HG02759 (cell line): ENCODE measurements at regions not wholly inside any gene's neighbourhood (a gene's known extent, or its start where the extent isn't known, plus 50 kb on each side); places are given as distances from the start of the nearest gene placed in this dataset.

Experiments
- ATAC-seq: cut with Tn5 transposase; IDR thresholded peaks from one replicate; pipeline ENCODE4 v1.9.1; 2021; ENCODE audit warnings: mild to moderate bottlenecking, moderate library complexity; ENCODE audit not compliant: unreplicated experiment

DNA sequence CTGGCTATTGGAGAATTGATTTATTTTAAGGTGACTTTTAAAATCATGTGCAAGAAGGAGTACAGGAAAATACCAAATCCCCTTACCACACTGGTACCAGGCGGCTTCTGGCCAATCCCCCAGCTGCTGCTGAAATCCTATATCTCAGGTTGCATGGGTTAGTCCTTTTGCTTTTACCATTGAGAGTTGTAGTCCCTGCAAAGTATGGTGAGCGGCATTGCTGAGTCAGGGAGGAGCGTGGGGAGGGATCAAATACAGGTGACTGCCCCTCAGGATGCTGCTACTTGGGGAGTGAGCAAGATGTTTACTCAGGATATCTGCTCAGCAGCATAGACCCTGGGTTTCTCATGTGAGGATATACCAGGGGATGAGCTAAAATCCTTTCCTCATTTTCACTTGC lies 131.9 kb upstream of the STAC start:
- ATAC-seq = no peak

DNA sequence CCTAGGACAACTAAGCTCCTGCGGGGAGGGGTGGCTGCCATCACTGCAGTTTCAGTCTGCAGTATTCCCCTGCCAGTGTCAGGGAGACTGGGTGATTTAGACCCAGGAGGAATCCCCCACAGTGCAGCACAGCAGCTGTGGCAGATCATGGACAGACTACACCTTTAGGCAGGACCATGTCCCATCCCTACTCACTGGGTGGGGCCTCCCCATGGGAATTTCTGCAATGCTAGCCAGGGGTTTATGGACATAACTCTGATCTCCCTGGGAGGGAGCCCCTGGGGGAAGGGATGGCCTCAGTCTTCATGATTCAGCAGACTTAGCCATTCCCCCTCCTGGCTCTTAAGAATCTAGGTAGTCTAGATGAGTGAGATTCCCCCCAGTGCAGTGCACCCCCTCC lies 130.1 kb upstream of the STAC start:
- ATAC-seq = no peak

DNA sequence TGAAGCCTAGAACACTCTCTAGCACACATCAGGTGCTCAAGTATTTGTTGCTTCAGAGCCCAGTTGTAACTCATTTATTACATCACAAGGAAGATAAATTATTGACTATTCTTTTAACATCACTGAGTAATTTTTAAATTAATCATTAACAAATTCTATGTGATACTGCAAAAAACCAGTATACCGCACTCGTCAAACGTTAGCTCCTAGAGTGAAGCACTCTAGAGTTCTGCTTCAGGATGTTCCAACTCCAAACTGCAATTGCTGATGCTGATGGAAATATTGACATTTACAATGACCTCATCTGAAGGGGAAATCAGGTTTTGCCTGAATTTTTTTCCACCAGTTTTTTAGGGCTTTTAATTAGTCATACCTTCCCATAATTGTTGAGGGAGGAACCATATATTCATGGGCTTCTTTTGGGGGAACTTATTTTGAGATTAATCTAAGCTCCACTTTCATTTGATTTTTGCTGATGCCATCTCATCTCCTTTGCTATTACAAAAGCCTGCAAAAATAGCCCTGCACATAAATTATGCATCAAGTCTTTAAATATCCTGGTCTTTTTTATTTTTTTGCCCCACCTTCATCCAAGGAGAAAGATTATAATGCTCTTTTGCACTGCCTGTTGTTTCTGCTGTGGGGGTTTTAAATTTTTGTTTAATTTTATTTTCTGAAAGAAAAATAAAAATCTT lies 123.0 kb upstream of the STAC start:
- ATAC-seq = no peak

DNA sequence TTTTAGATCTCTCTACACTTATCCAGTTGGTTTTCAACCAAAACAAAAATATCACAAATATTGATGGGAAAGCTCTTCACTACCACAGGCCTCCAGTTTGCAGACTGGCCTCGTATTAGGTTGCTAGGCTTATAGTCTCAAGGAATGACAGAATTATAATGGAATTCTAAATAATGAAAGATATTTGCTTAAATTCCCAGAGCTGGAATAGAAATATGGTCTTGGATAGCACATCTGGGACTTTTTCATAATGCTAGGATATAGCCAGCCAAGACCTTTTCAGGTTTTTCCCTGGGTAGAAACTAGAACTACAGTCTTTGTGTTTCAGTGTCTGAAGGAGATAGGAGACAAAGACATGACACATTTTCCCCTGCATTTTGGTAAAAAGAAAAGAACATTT lies 121.9 kb upstream of the STAC start:
- ATAC-seq = no peak

DNA sequence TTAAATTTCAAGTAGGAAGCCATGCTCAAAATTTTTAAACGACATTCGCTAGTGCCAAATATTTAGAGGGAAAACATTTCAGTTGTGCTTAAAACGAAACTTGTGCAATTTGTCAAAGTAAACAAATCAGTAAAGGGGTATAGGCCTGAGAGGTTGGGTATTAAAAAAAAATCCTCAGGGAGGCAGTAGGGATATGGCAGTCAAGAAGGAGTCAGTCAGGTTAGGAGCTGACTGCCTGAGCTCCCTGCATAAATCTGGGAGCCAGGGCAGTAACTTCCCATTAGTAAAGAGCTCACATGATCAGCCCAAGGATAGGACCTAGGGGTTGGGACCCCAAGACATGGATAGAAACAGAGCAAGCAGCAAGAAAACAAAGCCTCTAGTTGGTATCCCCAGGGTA lies 120.7 kb upstream of the STAC start:
- ATAC-seq = no peak

DNA sequence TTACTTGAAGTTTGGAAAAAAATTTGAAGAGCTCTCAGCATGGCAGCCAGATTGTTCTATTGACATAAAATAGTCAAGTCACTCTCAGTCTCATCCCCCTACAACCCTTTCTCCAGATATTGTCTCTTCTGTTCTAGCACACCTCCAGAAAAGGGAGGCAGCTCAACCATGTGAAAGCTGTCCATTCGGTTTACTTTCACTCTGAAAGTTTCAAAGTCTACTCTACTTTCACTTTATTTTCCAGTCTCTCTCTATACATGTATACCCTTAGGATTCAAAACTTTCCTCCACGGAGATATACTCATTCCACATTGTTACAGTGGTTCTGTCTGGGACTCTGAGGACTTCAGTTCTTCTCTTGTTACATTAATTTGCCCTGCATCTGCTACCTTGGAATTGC lies 111.0 kb upstream of the STAC start:
- ATAC-seq = no peak

DNA sequence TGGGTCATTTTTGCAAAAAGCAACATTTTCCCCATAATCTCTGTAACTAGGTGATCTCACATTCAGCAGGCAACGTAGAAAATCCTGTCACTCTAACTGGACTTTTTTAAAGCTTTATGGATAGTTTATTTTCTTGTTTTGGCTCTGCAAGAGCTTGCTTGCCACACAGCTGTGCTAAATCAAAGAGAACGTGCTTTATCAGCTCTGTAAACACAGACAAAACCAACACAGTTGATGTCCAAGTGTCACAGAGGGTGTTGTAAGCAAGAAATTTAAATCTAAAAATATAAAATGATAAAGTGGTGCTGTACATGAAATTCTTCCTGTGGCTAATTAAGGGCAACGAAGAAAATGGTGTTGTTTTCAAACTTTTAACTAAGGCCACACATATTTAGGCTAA lies 97.5 kb upstream of the STAC start:
- ATAC-seq = no peak

DNA sequence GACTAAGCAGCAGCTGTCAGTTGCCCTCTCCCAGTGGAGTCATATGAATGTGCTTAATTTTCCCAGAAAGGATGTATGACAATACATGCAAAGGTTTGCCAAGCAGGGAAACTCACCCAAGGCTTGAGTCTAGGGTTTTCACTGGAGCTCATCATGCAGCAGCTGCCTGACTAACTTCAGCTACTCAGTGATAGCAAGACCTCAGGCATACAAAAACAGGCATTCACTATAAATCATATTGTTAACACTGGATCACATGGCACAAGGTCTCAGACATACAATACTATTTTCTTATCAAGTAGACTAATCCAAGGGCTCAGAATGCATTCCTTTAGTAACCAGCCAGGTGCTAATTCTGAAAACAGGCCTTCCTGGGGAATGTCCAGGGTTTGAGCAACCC lies 85.0 kb upstream of the STAC start:
- no peak for ATAC-seq

DNA sequence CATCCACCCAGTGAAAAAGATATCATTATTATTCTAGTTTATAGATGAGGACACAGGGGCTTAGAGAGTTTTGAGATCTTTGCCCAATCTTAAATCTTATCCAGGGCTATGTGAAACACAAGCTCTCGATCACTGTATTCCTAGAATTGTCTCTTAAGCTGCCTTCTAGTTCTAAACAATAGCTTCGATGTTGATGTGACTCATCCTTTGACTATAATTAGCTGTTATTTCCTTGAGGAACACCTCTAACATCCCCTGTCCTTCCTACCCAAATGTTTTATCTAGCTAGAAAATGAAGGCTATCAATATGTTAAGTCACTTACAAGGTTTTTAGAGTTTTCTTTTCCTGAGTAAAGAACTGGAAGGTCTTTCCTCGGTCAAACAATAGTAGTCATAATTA lies 83.1 kb upstream of the STAC start:
- no peak for ATAC-seq

DNA sequence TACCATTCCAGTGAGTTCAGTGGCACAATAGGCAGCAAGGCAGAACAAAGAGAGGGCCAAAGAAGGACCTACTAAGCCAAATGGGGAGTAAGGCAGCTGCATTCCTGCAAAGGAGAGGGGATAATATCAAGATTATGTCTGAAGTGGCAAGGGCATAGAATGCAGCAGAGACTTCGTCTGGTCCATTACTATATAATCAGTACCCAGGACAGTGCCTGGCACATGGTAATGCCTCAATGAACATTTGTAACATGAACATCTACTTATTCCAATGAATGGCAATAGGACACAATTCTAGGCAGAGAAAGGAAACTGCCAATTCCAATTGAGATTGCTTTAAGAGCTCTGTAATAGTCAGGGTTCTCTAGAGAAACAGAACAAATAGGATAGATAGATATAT lies 82.1 kb upstream of the STAC start:
- ATAC-seq = no peak

DNA sequence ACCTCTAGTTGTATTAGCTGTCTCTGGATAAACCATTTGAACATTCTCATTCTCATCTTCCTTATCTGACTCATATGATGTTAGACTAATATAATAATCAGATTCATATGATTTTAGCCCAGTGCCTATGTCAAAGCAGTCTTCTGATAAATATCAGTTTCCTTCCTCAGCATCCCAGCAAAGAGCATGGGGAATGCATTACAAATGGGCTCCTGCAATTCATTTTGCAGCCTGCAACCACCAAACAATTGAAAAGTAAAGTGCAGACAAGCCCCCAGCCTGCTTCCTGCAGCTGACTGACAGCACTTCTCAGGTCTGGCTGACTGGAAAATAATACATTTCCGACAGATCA lies 78.2 kb upstream of the STAC start:
- no peak for ATAC-seq

DNA sequence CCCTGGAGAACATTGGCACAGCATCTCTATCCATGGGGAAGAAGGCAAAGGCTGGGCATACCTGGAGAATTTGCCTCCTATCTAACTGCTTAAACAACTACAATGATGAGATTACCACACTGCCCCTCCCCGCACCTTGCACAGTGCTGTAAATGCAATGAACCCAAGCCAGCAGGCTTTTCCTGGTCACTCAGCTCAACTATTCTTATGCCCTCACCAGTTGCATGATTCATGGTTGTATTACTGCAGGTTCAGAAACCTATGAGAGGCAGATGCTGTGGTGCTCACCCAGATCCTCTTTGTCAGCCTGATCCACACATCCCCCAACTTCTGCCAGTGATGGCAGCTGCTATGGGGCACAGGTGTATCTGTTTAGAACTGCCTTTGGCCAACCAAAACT lies 77.7 kb upstream of the STAC start:
- no peak for ATAC-seq

DNA sequence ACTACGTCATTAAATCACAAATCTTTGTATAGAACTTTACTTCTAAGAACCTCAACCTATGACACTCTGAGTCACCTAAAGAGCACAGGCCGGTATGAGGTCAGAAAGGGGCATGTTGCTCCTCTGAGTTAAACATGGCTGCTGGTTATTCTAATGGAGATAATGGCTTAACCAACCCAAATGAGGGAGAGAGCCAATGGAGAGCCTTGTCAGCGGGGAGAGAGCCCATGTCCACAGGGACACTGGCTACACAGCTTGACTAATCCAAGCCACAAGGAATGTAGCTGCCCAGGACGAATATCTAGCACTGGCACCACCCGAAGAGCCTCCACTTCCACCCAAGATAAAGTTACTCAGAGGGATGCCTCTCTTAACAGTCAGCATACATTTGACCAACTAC lies 77.0 kb upstream of the STAC start:
- ATAC-seq = no peak

DNA sequence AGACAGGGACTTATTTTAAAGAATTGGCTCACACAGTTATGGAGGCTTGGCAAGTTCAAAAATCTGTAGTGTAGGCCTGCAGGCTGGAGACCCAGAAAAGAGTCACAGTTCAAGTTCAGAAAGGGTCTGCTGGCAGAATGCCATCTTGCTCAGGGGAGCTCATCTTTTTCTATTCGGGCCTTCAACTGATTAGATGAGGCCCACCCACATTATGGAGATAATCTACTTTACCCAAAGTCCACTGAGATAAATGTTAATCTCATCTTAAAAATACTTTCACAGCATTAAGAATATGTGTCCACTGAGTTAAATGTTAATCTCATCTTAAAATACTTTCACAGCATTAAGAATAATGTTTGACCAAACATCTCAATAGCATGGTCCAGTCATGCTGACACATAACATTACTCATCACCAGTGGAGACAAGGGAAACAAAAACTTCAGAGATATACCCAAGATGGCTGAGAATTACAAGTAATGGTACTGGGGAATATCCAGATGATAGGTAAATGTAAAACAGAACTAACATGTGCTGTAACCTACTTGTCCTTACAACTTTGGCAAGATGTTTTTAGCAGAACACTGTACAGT lies 74.3 kb upstream of the STAC start:
- no peak for ATAC-seq

DNA sequence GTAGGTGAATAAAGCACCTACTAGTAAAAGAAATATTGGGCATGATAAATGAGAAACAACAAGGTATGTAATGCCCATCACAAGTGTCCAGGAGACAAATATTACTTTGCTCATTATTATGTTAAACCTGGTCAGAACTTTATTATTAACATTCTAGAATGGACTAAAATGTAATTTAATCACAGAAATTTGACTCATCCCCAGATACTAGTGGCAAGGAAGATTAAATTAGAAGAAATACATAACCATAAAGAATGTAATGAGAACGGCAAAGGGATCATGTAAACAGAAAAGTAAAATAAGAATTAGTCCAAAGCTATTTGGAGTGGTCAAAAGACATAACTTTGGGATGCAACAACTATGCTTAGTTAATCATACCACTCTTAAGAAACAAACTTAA lies 71.2 kb upstream of the STAC start:
- no peak for ATAC-seq

DNA sequence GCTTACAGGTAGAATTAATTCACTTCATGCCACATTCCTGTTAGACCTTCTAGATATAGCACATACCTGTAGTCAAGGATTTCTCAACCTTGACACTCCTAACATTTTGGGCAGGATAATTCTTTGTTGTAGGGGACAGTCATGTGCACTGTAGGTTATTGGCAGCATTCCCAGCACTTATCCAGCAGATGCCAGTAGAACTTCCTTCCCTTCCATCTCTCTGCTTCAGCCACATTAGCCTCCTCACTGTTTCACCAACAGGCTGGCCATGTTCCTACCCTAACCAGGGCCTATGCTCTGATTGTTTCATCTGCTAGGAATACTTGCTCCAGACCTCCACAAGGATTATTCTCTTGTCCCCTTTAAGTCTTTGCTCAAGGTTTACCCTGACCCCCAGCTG lies 68.0 kb upstream of the STAC start:
- ATAC-seq = no peak

DNA sequence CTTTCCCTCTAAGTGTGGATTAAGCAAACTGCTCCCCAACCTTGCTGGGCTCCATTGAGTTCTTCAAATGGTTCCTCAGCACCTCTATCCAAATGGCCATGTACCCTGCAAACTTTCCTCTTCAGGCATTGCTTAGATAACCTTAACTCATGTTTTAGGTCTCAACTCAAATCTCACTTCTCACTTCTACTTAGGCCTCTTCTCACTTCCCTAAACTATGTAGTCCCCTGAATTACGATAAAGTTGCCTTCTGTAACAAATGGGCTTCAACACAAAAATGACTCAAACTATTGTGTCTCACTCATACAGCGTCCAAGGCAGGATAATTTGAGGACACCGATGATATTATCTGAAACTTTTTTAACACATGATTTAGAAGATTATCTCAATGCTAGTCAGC lies 62.4 kb upstream of the STAC start:
- ATAC-seq = peak; percentile 81

DNA sequence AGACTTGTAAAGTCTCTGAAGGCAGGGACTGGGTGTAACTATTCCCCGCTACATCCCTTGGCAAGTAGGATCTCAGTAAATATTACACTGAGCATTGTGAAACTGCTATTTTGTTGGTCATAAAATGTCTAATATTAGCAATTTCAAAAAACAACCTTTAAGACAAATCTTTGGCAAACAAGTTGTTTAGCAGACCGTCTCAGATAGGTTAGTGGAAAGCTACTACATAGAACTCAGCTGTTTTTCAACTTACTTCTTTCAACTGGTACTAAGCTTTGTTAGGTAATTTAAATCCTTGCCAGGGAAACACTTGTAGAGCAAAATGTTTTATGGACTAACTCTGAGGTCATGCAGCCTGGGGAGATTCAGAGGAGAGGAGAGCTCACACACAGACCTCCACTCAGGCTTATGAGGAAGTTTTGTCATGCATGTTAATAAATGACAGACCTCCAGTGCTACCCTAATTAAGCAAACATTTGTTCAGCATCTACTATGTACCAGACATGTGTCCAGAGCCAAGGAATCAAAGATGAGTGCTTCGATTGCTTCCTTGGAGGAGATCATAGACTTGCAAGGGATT lies 61.6 kb upstream of the STAC start:
- ATAC-seq = no peak

DNA sequence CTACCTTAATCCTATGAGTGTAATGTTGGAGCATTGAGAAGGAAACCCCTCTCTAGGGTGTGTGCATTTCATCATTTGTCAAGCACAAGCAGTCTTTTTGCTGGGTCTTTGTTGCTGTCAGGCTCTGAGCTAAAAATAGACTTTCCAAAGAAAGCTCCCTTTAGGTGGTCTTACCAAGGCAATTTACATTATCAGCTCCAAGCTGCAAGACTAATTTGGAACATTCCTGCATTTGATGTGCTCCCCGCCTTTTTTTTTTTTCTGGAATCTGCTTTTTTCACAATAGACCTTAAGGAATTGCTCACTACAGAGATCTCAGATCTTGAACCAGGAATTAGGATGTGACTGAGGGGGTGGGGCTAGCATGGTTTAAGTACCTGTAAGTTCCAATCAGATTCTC lies 60.6 kb upstream of the STAC start:
- no peak for ATAC-seq
